Endothelial cell of umbilical vein (primary cell): ENCODE measurements at regions not wholly inside any gene's neighbourhood (a gene's known extent, or its start where the extent isn't known, plus 50 kb on each side); places are given as distances from the start of the nearest gene placed in this dataset.

Experiments
- BruUV-seq: library from RNA; stranded (reverse); fragments of 400-500 nt; replicated peaks from 2 replicates; lab custom pipeline; 2021; lab: Mats Ljungman, UMichigan
- CTCF ChIA-PET: fragments of 300-600, 350-600 bp; sonication (Branson Sonifier 250); formaldehyde crosslinking; loops from one replicate; lab custom pipeline; 2021; ENCODE audit warnings: antibody characterized with exemption, inconsistent platforms; lab: Charles Lee
- POLR2A ChIA-PET: fragments of 300-600, 350-600 bp; sonication (Branson Sonifier 250); formaldehyde crosslinking; loops from one replicate; lab custom pipeline; 2021; ENCODE audit warnings: antibody characterized with exemption, inconsistent platforms; lab: Charles Lee
- DNase-seq: peaks from one replicate; pipeline ENCODE4 v3.0.0-alpha.2; 2011; ENCODE audit warnings: low read depth, low spot score
- FAIRE-seq: peaks from 2 replicates; lab custom pipeline; 2011; peaks lifted over from hg19 to GRCh38; lab: Jason Lieb, UNC
- H2AFZ ChIP-seq: 2 replicates; pipeline ENCODE4 v1.6.0; 2012; ENCODE audit warnings: low read depth, low read length, control low read depth, inconsistent platforms
- H3K27ac ChIP-seq: 2 replicates; pipeline ENCODE4 v1.5.1; 2011; ENCODE audit warnings: low read depth, mild to moderate bottlenecking, control low read depth, low read length, moderate library complexity; ENCODE audit not compliant: insufficient read depth
- H3K27me3 ChIP-seq, 2 experiments: 2 replicates each; pipeline versions ENCODE4 v1.6.0 to v1.6.1; 2011; ENCODE audit warnings: low read length in 2 of 2, mixed read lengths in 1 of 2; ENCODE audit not compliant: control insufficient read depth in 2 of 2, insufficient read depth in 2 of 2
- H3K36me3 ChIP-seq, 2 experiments: 2 replicates in 1 of 2; 3 replicates in 1 of 2; pipeline ENCODE4 v1.5.1; 2011; ENCODE audit warnings: low read length in 2 of 2, mild to moderate bottlenecking in 1 of 2, moderate library complexity in 1 of 2; ENCODE audit not compliant: control insufficient read depth in 2 of 2, insufficient read depth in 2 of 2; ENCODE audit errors: extremely low read depth in 1 of 2
- H3K4me1 ChIP-seq: 3 replicates; pipeline ENCODE4 v1.5.1; 2011; ENCODE audit warnings: mild to moderate bottlenecking, low read length; ENCODE audit not compliant: control insufficient read depth, insufficient read depth; ENCODE audit errors: extremely low read depth
- H3K4me2 ChIP-seq: 2 replicates; pipeline ENCODE4 v1.6.1; 2011; ENCODE audit warnings: low read length, control low read depth, mixed read lengths; ENCODE audit not compliant: insufficient read depth
- H3K4me3 ChIP-seq, 3 experiments: fragments of 200-600 bp in 1 of 3; sonication (generic), shearing (Covaris generic) in 1 of 3; replicated peaks in 1 of 3; 2 replicates each; pipeline ENCODE4 v1.5.1; 2011 to 2016; ENCODE audit warnings: control low read depth in 3 of 3, low read length in 3 of 3, mild to moderate bottlenecking in 2 of 3, inconsistent platforms in 1 of 3, low read depth in 1 of 3, moderate library complexity in 1 of 3; ENCODE audit not compliant: insufficient read depth in 1 of 3
- H3K79me2 ChIP-seq: 2 replicates; pipeline ENCODE4 v1.6.0; 2012; ENCODE audit warnings: low read length, inconsistent platforms; ENCODE audit not compliant: control insufficient read depth, insufficient read depth
- H3K9ac ChIP-seq: replicated peaks from 2 replicates; pipeline ENCODE3; 2011; ENCODE audit warnings: low read length, control low read depth; ENCODE audit not compliant: insufficient read depth; ENCODE audit errors: extremely low read depth
- H3K9me1 ChIP-seq: replicated peaks from 3 replicates; pipeline ENCODE4 v1.6.0; 2011; ENCODE audit warnings: mild to moderate bottlenecking, low read length; ENCODE audit not compliant: control insufficient read depth, insufficient read depth; ENCODE audit errors: extremely low read depth
- H3K9me3 ChIP-seq: replicated peaks from 2 replicates; pipeline ENCODE4 v1.5.1; 2012; ENCODE audit warnings: low read length, inconsistent platforms; ENCODE audit not compliant: control insufficient read depth, insufficient read depth
- H4K20me1 ChIP-seq: replicated peaks from 2 replicates; pipeline ENCODE3; 2011; ENCODE audit warnings: mild to moderate bottlenecking, low read length; ENCODE audit not compliant: control insufficient read depth, insufficient read depth; ENCODE audit errors: extremely low read depth
- CTCF ChIP-seq, 2 donors: IDR thresholded peaks; 1 replicate in 1 of 2; 2 replicates in 1 of 2; pipeline ENCODE4 v1.5.1; 2011; ENCODE audit warnings: low read length in 2 of 2, mild to moderate bottlenecking in 2 of 2, moderate library complexity in 2 of 2, control low read depth in 1 of 2, inconsistent platforms in 1 of 2, low read depth in 1 of 2; ENCODE audit not compliant: insufficient read depth in 1 of 2; ENCODE audit errors: extremely low read depth in 1 of 2
- EZH2 ChIP-seq: IDR thresholded peaks from 2 replicates; pipeline ENCODE4 v1.6.1; 2012; ENCODE audit warnings: borderline replicate concordance, low read depth, mild to moderate bottlenecking, moderate library complexity, low read length, inconsistent platforms; ENCODE audit not compliant: severe bottlenecking
- FOS ChIP-seq: IDR thresholded peaks from 2 replicates; pipeline ENCODE4 v1.6.1; 2011; ENCODE audit warnings: mild to moderate bottlenecking, low read length, moderate library complexity, borderline replicate concordance; ENCODE audit not compliant: insufficient read depth
- GATA2 ChIP-seq: IDR thresholded peaks from 2 replicates; pipeline ENCODE4 v1.7.0; 2011; ENCODE audit warnings: low read depth, mild to moderate bottlenecking, moderate library complexity, mixed read lengths, low read length; ENCODE audit not compliant: insufficient read length, insufficient read depth
- JUN ChIP-seq: IDR thresholded peaks from 2 replicates; pipeline ENCODE4 v1.6.1; 2011; ENCODE audit warnings: borderline replicate concordance, low read depth; ENCODE audit not compliant: insufficient read length, insufficient read depth
- MAX ChIP-seq: IDR thresholded peaks from 2 replicates; pipeline ENCODE4 v1.6.1; 2011; ENCODE audit not compliant: insufficient read depth, insufficient read length
- MYC ChIP-seq: IDR thresholded peaks from one replicate; pipeline ENCODE4 v1.6.1; 2011; ENCODE audit warnings: mild to moderate bottlenecking, low read depth, low read length
- POLR2A ChIP-seq: IDR thresholded peaks from 2 replicates; pipeline ENCODE4 v1.6.1; 2012; ENCODE audit warnings: low read depth, mild to moderate bottlenecking, control low read depth, low read length
- POLR2AphosphoS5 ChIP-seq: IDR thresholded peaks from 2 replicates; pipeline ENCODE4 v1.6.1; 2012; ENCODE audit warnings: low read depth, mild to moderate bottlenecking, control low read depth, low read length, moderate library complexity; ENCODE audit not compliant: insufficient read depth
- dilution Hi-C: fragments of 300-500 bp; cut with MboI; formaldehyde crosslinking; loops from one replicate; pipeline ENCODE4 v1.15.0; 2019; ENCODE audit warnings: low sequenced_read_pairs; ENCODE audit not compliant: extremely low pct_ligation_motif_present
- intact Hi-C: fragments of 100-400 bp; cut with micrococcal nuclease; formaldehyde crosslinking; loops from one replicate; pipeline ENCODE4 v1.10.0; 2022

- dilution Hi-C loops = no loop called here
- DNase-seq = no peak
- Histone ChIP-seq H3K9me3 (no peaks in the 10 kb centered on the region), H4K20me1 (no peaks in the 10 kb centered on the region), H3K27ac (no peak overlapping the region), H3K4me3 (no peak overlapping the region), H2AFZ (no peak overlapping the region), H3K4me1 (no peaks in the 10 kb centered on the region), H3K9ac (no peak overlapping the region), H3K79me2 (no peaks in the 10 kb centered on the region), H3K4me2 (no peak overlapping the region), H3K9me1 (no peaks in the 10 kb centered on the region), H3K27me3 (no peaks in the 10 kb centered on the region), H3K36me3 (no peaks in the 10 kb centered on the region)
- FAIRE-seq = no peak
- TF ChIP-seq MYC (no peak), JUN (no peak), POLR2A (no peak), POLR2AphosphoS5 (no peak), GATA2 (no peak), EZH2 (no peak), MAX (no peak), CTCF (IDR thresholded peaks at IDR 0.05; ENCODE audit: extremely low read depth in 1 of 2, insufficient read depth in 1 of 2, low read depth in 1 of 2, low read length in 2 of 2) (no peak), FOS (no peak)
- no TSS peak for BruUV-seq
- ChIA-PET POLR2A (no interaction called here), CTCF (no interaction called here)
- intact Hi-C loops = no loop called here
Measured at GRCh38 chr14:41277450-41277849, 329.2 kb upstream of the LRFN5 start.
